ENCODE measurements at regions not wholly inside any gene's neighbourhood (a gene's known extent, or its start where the extent isn't known, plus 50 kb on each side); places are given as distances from the start of the nearest gene placed in this dataset.

- TF ChIP-seq FOXM1 (IDR thresholded peaks at IDR 0.05; ENCODE audit: borderline replicate concordance, low read depth) (no peak), NFIC (IDR thresholded peaks at IDR 0.05) (no peak), TCF12 (IDR thresholded peaks at IDR 0.05; ENCODE audit: low read depth) (no peak), EP300 (IDR thresholded peaks at IDR 0.05; ENCODE audit: borderline replicate concordance) (no peak)
Measured at GRCh38 chr7:15989194-15989593, 302.7 kb upstream of the MEOX2 start.

- no peak for TF ChIP-seq TEAD4 (IDR thresholded peaks at IDR 0.05)
- no peak for TF ChIP-seq EGR1 (IDR thresholded peaks at IDR 0.05)
- no peak for TF ChIP-seq CEBPB (IDR thresholded peaks at IDR 0.05)
- no peak for TF ChIP-seq ZBTB7A (IDR thresholded peaks at IDR 0.05; ENCODE audit: low read depth)
Measured at GRCh38 chr7:15985587-15986384, 299.3 kb upstream of the MEOX2 start.

- TF ChIP-seq MAX (IDR thresholded peaks at IDR 0.05) (no peak), TEAD4 (IDR thresholded peaks at IDR 0.05) (no peak), RAD21 (IDR thresholded peaks at IDR 0.05; ENCODE audit: low read depth) (no peak), REST (IDR thresholded peaks at IDR 0.05; ENCODE audit: low read depth) (no peak), NFIC (IDR thresholded peaks at IDR 0.05) (no peak), USF1 (IDR thresholded peaks at IDR 0.05) (no peak), YY1 (IDR thresholded peaks at IDR 0.05; ENCODE audit: low read depth) (no peak), EGR1 (IDR thresholded peaks at IDR 0.05) (no peak), TCF12 (IDR thresholded peaks at IDR 0.05; ENCODE audit: low read depth) (no peak), CEBPB (IDR thresholded peaks at IDR 0.05) (no peak), CREB1 (IDR thresholded peaks at IDR 0.05; ENCODE audit: low read depth) (no peak), TAF1 (IDR thresholded peaks at IDR 0.05; ENCODE audit: low read depth) (no peak), FOXM1 (IDR thresholded peaks at IDR 0.05; ENCODE audit: borderline replicate concordance, low read depth) (no peak), EP300 (IDR thresholded peaks at IDR 0.05; ENCODE audit: borderline replicate concordance) (no peak), ZBTB7A (IDR thresholded peaks at IDR 0.05; ENCODE audit: low read depth) (no peak)
Measured at GRCh38 chr7:15977663-15978062, 291.2 kb upstream of the MEOX2 start.

GRCh38 chr7:15972862-15973275 lies 286.4 kb upstream of the MEOX2 start:
- TF ChIP-seq EGR1 (IDR thresholded peaks at IDR 0.05) (no peak), NFIC (IDR thresholded peaks at IDR 0.05) (0 out of 2 replicates have a peak, but pooled peaks have one; percentile 29), EP300 (IDR thresholded peaks at IDR 0.05; ENCODE audit: borderline replicate concordance) (no peak), CEBPB (IDR thresholded peaks at IDR 0.05) (no peak), CREB1 (IDR thresholded peaks at IDR 0.05; ENCODE audit: low read depth) (no peak)

GRCh38 chr7:15967551-15967950 lies 281.1 kb upstream of the MEOX2 start:
- TF ChIP-seq NFIC (IDR thresholded peaks at IDR 0.05) (no peak), TAF1 (IDR thresholded peaks at IDR 0.05; ENCODE audit: low read depth) (no peak), CEBPB (IDR thresholded peaks at IDR 0.05) (no peak), YY1 (IDR thresholded peaks at IDR 0.05; ENCODE audit: low read depth) (no peak), TCF12 (IDR thresholded peaks at IDR 0.05; ENCODE audit: low read depth) (no peak), EGR1 (IDR thresholded peaks at IDR 0.05) (no peak), RAD21 (IDR thresholded peaks at IDR 0.05; ENCODE audit: low read depth) (no peak)

- TF ChIP-seq MAX (IDR thresholded peaks at IDR 0.05) (no peak), RAD21 (IDR thresholded peaks at IDR 0.05; ENCODE audit: low read depth) (no peak), ZBTB7A (IDR thresholded peaks at IDR 0.05; ENCODE audit: low read depth) (no peak), REST (IDR thresholded peaks at IDR 0.05; ENCODE audit: low read depth) (no peak), NFIC (IDR thresholded peaks at IDR 0.05) (no peak), TCF12 (IDR thresholded peaks at IDR 0.05; ENCODE audit: low read depth) (no peak), FOXM1 (IDR thresholded peaks at IDR 0.05; ENCODE audit: borderline replicate concordance, low read depth) (no peak), EGR1 (IDR thresholded peaks at IDR 0.05) (no peak), CEBPB (IDR thresholded peaks at IDR 0.05) (no peak), CREB1 (IDR thresholded peaks at IDR 0.05; ENCODE audit: low read depth) (no peak)
Measured at GRCh38 chr7:15967121-15967520, 280.6 kb upstream of the MEOX2 start.

- no peak for TF ChIP-seq NFIC (IDR thresholded peaks at IDR 0.05)
- TF ChIP-seq TEAD4 (IDR thresholded peaks at IDR 0.05): no peak
- TF ChIP-seq CREB1 (IDR thresholded peaks at IDR 0.05; ENCODE audit: low read depth): no peak
- no peak for TF ChIP-seq EP300 (IDR thresholded peaks at IDR 0.05; ENCODE audit: borderline replicate concordance)
- TF ChIP-seq REST (IDR thresholded peaks at IDR 0.05; ENCODE audit: low read depth): no peak
- TF ChIP-seq CEBPB (IDR thresholded peaks at IDR 0.05): no peak
- TF ChIP-seq RAD21 (IDR thresholded peaks at IDR 0.05; ENCODE audit: low read depth): no peak
- TF ChIP-seq TCF12 (IDR thresholded peaks at IDR 0.05; ENCODE audit: low read depth): no peak
- no peak for TF ChIP-seq YY1 (IDR thresholded peaks at IDR 0.05; ENCODE audit: low read depth)
- TF ChIP-seq FOXM1 (IDR thresholded peaks at IDR 0.05; ENCODE audit: borderline replicate concordance, low read depth): no peak
- TF ChIP-seq ZBTB7A (IDR thresholded peaks at IDR 0.05; ENCODE audit: low read depth): no peak
- no peak for TF ChIP-seq MAX (IDR thresholded peaks at IDR 0.05)
- TF ChIP-seq TAF1 (IDR thresholded peaks at IDR 0.05; ENCODE audit: low read depth): no peak
- TF ChIP-seq USF1 (IDR thresholded peaks at IDR 0.05): no peak
- no peak for TF ChIP-seq EGR1 (IDR thresholded peaks at IDR 0.05)
Measured at GRCh38 chr7:15963206-15963605, 276.7 kb upstream of the MEOX2 start.
